ENCODE measurements at regions not wholly inside any gene's neighbourhood (a gene's known extent, or its start where the extent isn't known, plus 50 kb on each side); places are given as distances from the start of the nearest gene placed in this dataset.

DNA sequence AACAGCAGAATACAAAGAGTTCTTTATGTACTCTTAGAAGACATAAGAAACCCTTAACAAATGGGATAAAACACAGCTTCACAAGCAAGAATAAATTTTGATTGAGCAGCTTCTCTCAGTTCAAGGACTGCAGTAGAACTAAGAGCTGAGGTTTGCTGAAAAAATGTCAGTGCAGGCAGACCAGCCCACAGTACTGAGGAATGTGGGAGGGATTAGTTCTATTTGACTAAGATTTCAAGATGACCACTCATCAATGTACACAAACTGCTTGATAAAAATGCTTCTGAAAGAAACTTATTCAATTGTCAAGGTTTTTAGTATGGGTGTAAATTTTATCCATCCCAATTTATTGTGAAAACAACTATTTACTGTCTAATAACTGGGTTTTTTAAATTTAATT, 138.4 kb downstream of the SEC23A start:
- Histone ChIP-seq H3K9me3 (ENCODE audit: low read depth) (no peaks in the 10 kb centered on the region), H3K4me3 (no peak overlapping the region), H3K4me2 (no peak overlapping the region), H3K36me3 (replicated peaks; ENCODE audit: insufficient read depth, low read depth) (no peaks in the 10 kb centered on the region), H3K79me2 (no peaks in the 10 kb centered on the region), H3K9me2 (replicated peaks; ENCODE audit: insufficient read depth) (no peaks in the 10 kb centered on the region), H3K27ac (no peak overlapping the region), H3K4me1 (ENCODE audit: insufficient read depth) (no peaks in the 10 kb centered on the region), H3K27me3 (no peaks in the 10 kb centered on the region), H2AFZ (peak overlapping the region; percentile 19), H4K20me1 (ENCODE audit: insufficient read depth, poor library complexity, severe bottlenecking) (no peaks in the 10 kb centered on the region)
- DNase-seq (ENCODE audit: low spot score): peak; percentile 14
- TF ChIP-seq EZH2 (IDR thresholded peaks at IDR 0.05; ENCODE audit: borderline replicate concordance) (no peak), EZH2phosphoT487 (IDR thresholded peaks at IDR 0.05; ENCODE audit: low read depth, severe bottlenecking, unreplicated experiment) (no peak)
- TF ChIP-seq, protein P1, sequence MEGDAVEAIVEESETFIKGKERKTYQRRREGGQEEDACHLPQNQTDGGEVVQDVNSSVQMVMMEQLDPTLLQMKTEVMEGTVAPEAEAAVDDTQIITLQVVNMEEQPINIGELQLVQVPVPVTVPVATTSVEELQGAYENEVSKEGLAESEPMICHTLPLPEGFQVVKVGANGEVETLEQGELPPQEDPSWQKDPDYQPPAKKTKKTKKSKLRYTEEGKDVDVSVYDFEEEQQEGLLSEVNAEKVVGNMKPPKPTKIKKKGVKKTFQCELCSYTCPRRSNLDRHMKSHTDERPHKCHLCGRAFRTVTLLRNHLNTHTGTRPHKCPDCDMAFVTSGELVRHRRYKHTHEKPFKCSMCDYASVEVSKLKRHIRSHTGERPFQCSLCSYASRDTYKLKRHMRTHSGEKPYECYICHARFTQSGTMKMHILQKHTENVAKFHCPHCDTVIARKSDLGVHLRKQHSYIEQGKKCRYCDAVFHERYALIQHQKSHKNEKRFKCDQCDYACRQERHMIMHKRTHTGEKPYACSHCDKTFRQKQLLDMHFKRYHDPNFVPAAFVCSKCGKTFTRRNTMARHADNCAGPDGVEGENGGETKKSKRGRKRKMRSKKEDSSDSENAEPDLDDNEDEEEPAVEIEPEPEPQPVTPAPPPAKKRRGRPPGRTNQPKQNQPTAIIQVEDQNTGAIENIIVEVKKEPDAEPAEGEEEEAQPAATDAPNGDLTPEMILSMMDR (IDR thresholded peaks at IDR 0.05; ENCODE audit: poor library complexity): no peak

DNA sequence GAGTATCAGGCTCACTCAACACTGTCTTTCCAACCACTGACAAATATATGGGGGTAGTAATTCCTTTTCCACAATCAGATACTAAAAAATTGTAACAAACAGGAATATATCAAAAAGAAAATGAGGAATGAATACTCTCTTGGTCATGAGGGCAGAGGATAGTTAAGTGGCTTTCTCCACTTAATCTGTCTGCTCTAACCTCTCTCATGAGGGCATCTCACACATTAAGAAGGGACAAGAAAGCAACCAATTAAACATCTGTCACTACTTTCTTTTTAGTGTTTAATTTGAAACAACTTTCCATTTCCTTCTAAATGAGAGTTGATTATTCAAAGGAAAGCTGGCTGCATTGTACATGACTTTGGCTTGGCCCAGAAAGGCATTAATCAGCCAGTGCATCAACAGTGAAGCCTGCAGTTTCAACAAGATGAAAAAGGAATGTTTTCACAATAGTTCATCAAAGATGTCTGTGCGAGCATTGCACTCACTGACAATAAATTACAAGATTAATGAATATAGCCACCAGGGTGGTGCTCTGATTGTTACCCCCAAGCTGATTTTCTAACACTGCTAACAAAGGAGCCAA, 142.0 kb downstream of the SEC23A start:
- H3K27ac ChIP-seq: no peak overlapping the region
- WGBS (ENCODE audit: low lambda C conversion rate, missing lambda C conversion rate): 84% methylated on average over 1 of the region's 1 CpG
- DNase-seq (ENCODE audit: low spot score): no peak
- no peaks in the 10 kb centered on the region for H3K27me3 ChIP-seq
- no peaks in the 10 kb centered on the region for H3K79me2 ChIP-seq
- H3K4me1 ChIP-seq (ENCODE audit: insufficient read depth): no peaks in the 10 kb centered on the region
- no peaks in the 10 kb centered on the region for H3K36me3 ChIP-seq (replicated peaks; ENCODE audit: insufficient read depth, low read depth)
- no peaks in the 10 kb centered on the region for H3K9me2 ChIP-seq (replicated peaks; ENCODE audit: insufficient read depth)
- no peak overlapping the region for H3K4me2 ChIP-seq
- TF ChIP-seq, protein P1 (IDR thresholded peaks at IDR 0.05; ENCODE audit: poor library complexity): no peak
- TF ChIP-seq EZH2 (IDR thresholded peaks at IDR 0.05; ENCODE audit: borderline replicate concordance): no peak
- TF ChIP-seq EZH2phosphoT487 (IDR thresholded peaks at IDR 0.05; ENCODE audit: low read depth, severe bottlenecking, unreplicated experiment): no peak
- no peak overlapping the region for H2AFZ ChIP-seq
- H3K9me3 ChIP-seq (ENCODE audit: low read depth): no peaks in the 10 kb centered on the region
- no peaks in the 10 kb centered on the region for H4K20me1 ChIP-seq (ENCODE audit: insufficient read depth, poor library complexity, severe bottlenecking)
- no peak overlapping the region for H3K4me3 ChIP-seq

- Histone ChIP-seq H4K20me1 (ENCODE audit: insufficient read depth, poor library complexity, severe bottlenecking) (no peaks in the 10 kb centered on the region), H3K79me2 (no peaks in the 10 kb centered on the region), H3K4me1 (ENCODE audit: insufficient read depth) (no peaks in the 10 kb centered on the region), H3K4me2 (no peak overlapping the region), H3K27me3 (no peaks in the 10 kb centered on the region), H3K4me3 (no peak overlapping the region), H3K36me3 (replicated peaks; ENCODE audit: insufficient read depth, low read depth) (no peaks in the 10 kb centered on the region), H3K9me3 (ENCODE audit: low read depth) (no peaks in the 10 kb centered on the region), H3K27ac (no peak overlapping the region), H3K9me2 (replicated peaks; ENCODE audit: insufficient read depth) (no peaks in the 10 kb centered on the region), H2AFZ (no peak overlapping the region)
- TF ChIP-seq EZH2phosphoT487 (IDR thresholded peaks at IDR 0.05; ENCODE audit: low read depth, severe bottlenecking, unreplicated experiment): no peak
- TF ChIP-seq, protein P1 (IDR thresholded peaks at IDR 0.05; ENCODE audit: poor library complexity): no peak
- TF ChIP-seq EZH2 (IDR thresholded peaks at IDR 0.05; ENCODE audit: borderline replicate concordance): no peak
- WGBS (ENCODE audit: low lambda C conversion rate, missing lambda C conversion rate): 91% methylated on average over 3 of the region's 3 CpGs
- no peak for DNase-seq (ENCODE audit: low spot score)
Observed at GRCh38 chr14:38959021-38959420, 144.0 kb downstream of the SEC23A start.

GRCh38 chr14:38958589-38958988, 144.4 kb downstream of the SEC23A start:
- no peak overlapping the region for H3K27ac ChIP-seq
- H3K27me3 ChIP-seq: no peaks in the 10 kb centered on the region
- H3K79me2 ChIP-seq: no peaks in the 10 kb centered on the region
- no peak for DNase-seq (ENCODE audit: low spot score)
- H3K9me3 ChIP-seq (ENCODE audit: low read depth): no peaks in the 10 kb centered on the region
- WGBS (ENCODE audit: low lambda C conversion rate, missing lambda C conversion rate): 87% methylated on average over 3 of the region's 3 CpGs
- H3K4me1 ChIP-seq (ENCODE audit: insufficient read depth): no peaks in the 10 kb centered on the region
- H4K20me1 ChIP-seq (ENCODE audit: insufficient read depth, poor library complexity, severe bottlenecking): no peaks in the 10 kb centered on the region
- H3K4me2 ChIP-seq: no peak overlapping the region
- H3K4me3 ChIP-seq: no peak overlapping the region
- no peak overlapping the region for H2AFZ ChIP-seq
- no peaks in the 10 kb centered on the region for H3K9me2 ChIP-seq (replicated peaks; ENCODE audit: insufficient read depth)
- TF ChIP-seq EZH2 (IDR thresholded peaks at IDR 0.05; ENCODE audit: borderline replicate concordance): no peak
- TF ChIP-seq EZH2phosphoT487 (IDR thresholded peaks at IDR 0.05; ENCODE audit: low read depth, severe bottlenecking, unreplicated experiment): no peak
- no peaks in the 10 kb centered on the region for H3K36me3 ChIP-seq (replicated peaks; ENCODE audit: insufficient read depth, low read depth)
